SK-N-SH (cell line): ENCODE measurements at regions not wholly inside any gene's neighbourhood (a gene's known extent, or its start where the extent isn't known, plus 50 kb on each side); places are given as distances from the start of the nearest gene placed in this dataset.

Experiments
- FOXJ3 ChIP-seq: sonication (generic); formaldehyde crosslinking; IDR thresholded peaks from 2 replicates; pipeline ENCODE4 v1.5.1; 2020; ENCODE audit warnings: mild to moderate bottlenecking, missing genetic modification reagents
- FOXM1 ChIP-seq: IDR thresholded peaks from 2 replicates; pipeline ENCODE4 v1.4.0; 2012; ENCODE audit warnings: low read depth, mild to moderate bottlenecking
- GABPA ChIP-seq: IDR thresholded peaks from 2 replicates; pipeline ENCODE4 v1.4.0; 2012; ENCODE audit warnings: low read depth, mild to moderate bottlenecking
- MEF2A ChIP-seq: IDR thresholded peaks from 2 replicates; pipeline ENCODE4 v1.4.0; 2012; ENCODE audit warnings: low read depth, borderline replicate concordance
- NRF1 ChIP-seq: IDR thresholded peaks from 2 replicates; pipeline ENCODE4 v1.6.1; 2012; ENCODE audit warnings: low read depth, mild to moderate bottlenecking, low read length
- POLR2AphosphoS5 ChIP-seq: IDR thresholded peaks from 2 replicates; pipeline ENCODE4 v1.6.1; 2012; ENCODE audit warnings: low read depth, low read length
- RCOR1 ChIP-seq: fragments of 150-350 bp; IDR thresholded peaks from 2 replicates; pipeline ENCODE4 v1.6.1; 2017; ENCODE audit warnings: antibody characterized with exemption, low read length
- RFX5 ChIP-seq: IDR thresholded peaks from 2 replicates; pipeline ENCODE4 v1.6.1; 2012; ENCODE audit warnings: mild to moderate bottlenecking, improper control_type of control experiment, low read length
- TAF1 ChIP-seq: IDR thresholded peaks from 2 replicates; pipeline ENCODE4 v1.6.1; 2012; ENCODE audit warnings: low read depth, mild to moderate bottlenecking, low read length, moderate library complexity, borderline replicate concordance
- TF ChIP-seq, protein P1 (sequence below): fragments of 200-600 bp; sonication (generic); IDR thresholded peaks from 2 replicates; pipeline ENCODE4 v1.6.1; 2017; ENCODE audit warnings: antibody characterized with exemption, mild to moderate bottlenecking, moderate library complexity
- TF ChIP-seq, protein P2 (sequence below): fragments of 150-350 bp; IDR thresholded peaks from 2 replicates; pipeline ENCODE4 v1.6.1; 2017; ENCODE audit warnings: antibody characterized with exemption, low read length, low read depth, borderline replicate concordance
- TF ChIP-seq, protein P3 (sequence below): IDR thresholded peaks from 2 replicates; pipeline ENCODE4; 2012
- TF ChIP-seq, protein P4 (sequence below): IDR thresholded peaks from 2 replicates; pipeline ENCODE4 v1.4.0; 2012; ENCODE audit warnings: low read depth, borderline replicate concordance

DNA sequence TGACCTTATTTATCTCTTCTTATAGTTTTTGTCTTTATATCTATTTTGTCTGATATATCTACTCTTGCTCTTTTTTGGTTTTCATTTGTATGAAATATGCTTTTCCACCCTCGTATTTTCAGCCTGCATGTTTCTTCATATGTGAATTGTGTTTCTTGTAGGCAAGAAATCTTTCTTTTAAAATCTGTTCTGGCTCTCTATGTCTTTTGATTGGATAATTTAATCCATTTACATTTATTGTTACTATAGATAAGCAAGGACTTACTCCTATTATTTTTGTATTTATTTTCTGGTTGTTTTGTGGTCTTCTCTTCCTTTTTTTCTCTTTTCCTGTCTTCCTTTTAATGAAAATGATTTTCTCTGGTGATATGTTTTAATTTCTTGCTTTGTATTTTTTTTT lies 403.1 kb downstream of the DCAF12L2 start:
- TF ChIP-seq, protein P1, sequence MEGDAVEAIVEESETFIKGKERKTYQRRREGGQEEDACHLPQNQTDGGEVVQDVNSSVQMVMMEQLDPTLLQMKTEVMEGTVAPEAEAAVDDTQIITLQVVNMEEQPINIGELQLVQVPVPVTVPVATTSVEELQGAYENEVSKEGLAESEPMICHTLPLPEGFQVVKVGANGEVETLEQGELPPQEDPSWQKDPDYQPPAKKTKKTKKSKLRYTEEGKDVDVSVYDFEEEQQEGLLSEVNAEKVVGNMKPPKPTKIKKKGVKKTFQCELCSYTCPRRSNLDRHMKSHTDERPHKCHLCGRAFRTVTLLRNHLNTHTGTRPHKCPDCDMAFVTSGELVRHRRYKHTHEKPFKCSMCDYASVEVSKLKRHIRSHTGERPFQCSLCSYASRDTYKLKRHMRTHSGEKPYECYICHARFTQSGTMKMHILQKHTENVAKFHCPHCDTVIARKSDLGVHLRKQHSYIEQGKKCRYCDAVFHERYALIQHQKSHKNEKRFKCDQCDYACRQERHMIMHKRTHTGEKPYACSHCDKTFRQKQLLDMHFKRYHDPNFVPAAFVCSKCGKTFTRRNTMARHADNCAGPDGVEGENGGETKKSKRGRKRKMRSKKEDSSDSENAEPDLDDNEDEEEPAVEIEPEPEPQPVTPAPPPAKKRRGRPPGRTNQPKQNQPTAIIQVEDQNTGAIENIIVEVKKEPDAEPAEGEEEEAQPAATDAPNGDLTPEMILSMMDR = no peak
- TF ChIP-seq TAF1 (no peak), GABPA (no peak), FOXM1 (no peak), RFX5 (no peak), MEF2A (no peak), FOXJ3 (CRISPR knock-in tag) (no peak), NRF1 (no peak), POLR2AphosphoS5 (no peak), RCOR1 (no peak)
- TF ChIP-seq, protein P2, sequence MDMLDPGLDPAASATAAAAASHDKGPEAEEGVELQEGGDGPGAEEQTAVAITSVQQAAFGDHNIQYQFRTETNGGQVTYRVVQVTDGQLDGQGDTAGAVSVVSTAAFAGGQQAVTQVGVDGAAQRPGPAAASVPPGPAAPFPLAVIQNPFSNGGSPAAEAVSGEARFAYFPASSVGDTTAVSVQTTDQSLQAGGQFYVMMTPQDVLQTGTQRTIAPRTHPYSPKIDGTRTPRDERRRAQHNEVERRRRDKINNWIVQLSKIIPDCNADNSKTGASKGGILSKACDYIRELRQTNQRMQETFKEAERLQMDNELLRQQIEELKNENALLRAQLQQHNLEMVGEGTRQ = no peak
- TF ChIP-seq, protein P3, sequence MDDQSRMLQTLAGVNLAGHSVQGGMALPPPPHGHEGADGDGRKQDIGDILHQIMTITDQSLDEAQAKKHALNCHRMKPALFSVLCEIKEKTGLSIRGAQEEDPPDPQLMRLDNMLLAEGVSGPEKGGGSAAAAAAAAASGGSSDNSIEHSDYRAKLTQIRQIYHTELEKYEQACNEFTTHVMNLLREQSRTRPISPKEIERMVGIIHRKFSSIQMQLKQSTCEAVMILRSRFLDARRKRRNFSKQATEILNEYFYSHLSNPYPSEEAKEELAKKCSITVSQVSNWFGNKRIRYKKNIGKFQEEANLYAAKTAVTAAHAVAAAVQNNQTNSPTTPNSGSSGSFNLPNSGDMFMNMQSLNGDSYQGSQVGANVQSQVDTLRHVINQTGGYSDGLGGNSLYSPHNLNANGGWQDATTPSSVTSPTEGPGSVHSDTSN = no peak
- TF ChIP-seq, protein P4, sequence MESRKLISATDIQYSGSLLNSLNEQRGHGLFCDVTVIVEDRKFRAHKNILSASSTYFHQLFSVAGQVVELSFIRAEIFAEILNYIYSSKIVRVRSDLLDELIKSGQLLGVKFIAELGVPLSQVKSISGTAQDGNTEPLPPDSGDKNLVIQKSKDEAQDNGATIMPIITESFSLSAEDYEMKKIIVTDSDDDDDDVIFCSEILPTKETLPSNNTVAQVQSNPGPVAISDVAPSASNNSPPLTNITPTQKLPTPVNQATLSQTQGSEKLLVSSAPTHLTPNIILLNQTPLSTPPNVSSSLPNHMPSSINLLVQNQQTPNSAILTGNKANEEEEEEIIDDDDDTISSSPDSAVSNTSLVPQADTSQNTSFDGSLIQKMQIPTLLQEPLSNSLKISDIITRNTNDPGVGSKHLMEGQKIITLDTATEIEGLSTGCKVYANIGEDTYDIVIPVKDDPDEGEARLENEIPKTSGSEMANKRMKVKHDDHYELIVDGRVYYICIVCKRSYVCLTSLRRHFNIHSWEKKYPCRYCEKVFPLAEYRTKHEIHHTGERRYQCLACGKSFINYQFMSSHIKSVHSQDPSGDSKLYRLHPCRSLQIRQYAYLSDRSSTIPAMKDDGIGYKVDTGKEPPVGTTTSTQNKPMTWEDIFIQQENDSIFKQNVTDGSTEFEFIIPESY = no peak
